ENCODE measurements at regions not wholly inside any gene's neighbourhood (a gene's known extent, or its start where the extent isn't known, plus 50 kb on each side); places are given as distances from the start of the nearest gene placed in this dataset.
"Not testable (repeated sequence)": the region's sequence is repeated elsewhere in the genome, so short reads cannot be mapped to it uniquely, and the experiment has no call there.

GRCh38 chr12:111247083-111247783 is 121.7 kb downstream of the PHETA1 start:
- DNase-seq = no peak

- DNase-seq = no peak
These were observed 122.4 kb downstream of the PHETA1 start for GRCh38 chr12:111246477-111247011.

GRCh38 chr12:111245701-111246476 is 123.0 kb downstream of the PHETA1 start:
- no peak for DNase-seq

- DNase-seq = no peak
These were observed 124.2 kb downstream of the PHETA1 start for GRCh38 chr12:111244673-111245072.

- not testable (repeated sequence) for DNase-seq
These were observed 126.1 kb downstream of the PHETA1 start for GRCh38 chr12:111242817-111243216.

GRCh38 chr12:111242184-111242583 is 126.7 kb downstream of the PHETA1 start:
- DNase-seq = no peak

GRCh38 chr12:111240374-111240773 is 128.5 kb downstream of the PHETA1 start:
- DNase-seq = no peak

- DNase-seq = no peak
These were observed 129.7 kb downstream of the PHETA1 start for GRCh38 chr12:111239235-111239634.

GRCh38 chr12:111238075-111238734 is 130.7 kb downstream of the PHETA1 start:
- no peak for DNase-seq

- DNase-seq = not testable (repeated sequence)
These were observed 134.4 kb downstream of the PHETA1 start for GRCh38 chr12:111234491-111234890.

GRCh38 chr12:111233786-111234185 is 135.1 kb downstream of the PHETA1 start:
- no peak for DNase-seq

GRCh38 chr12:111230649-111231048 is 138.2 kb downstream of the PHETA1 start:
- DNase-seq = no peak

- DNase-seq = no peak
These were observed 139.8 kb downstream of the PHETA1 start for GRCh38 chr12:111228916-111229666.

GRCh38 chr12:111227476-111228420 is 141.1 kb downstream of the PHETA1 start:
- DNase-seq = peak in 1 of 2 experiments; percentile 6

- DNase-seq = no peak
These were observed 142.2 kb downstream of the PHETA1 start for GRCh38 chr12:111226680-111227079.

- no peak for DNase-seq
These were observed 143.6 kb downstream of the PHETA1 start for GRCh38 chr12:111225307-111225706.

GRCh38 chr12:111224186-111225066 is 144.5 kb downstream of the PHETA1 start:
- no peak for DNase-seq

GRCh38 chr12:111222523-111222922 is 146.4 kb downstream of the PHETA1 start:
- DNase-seq = no peak

GRCh38 chr12:111222027-111222414 is 146.9 kb downstream of the PHETA1 start:
- DNase-seq = no peak

All from NCI-H524 (cell line).